IPS DF 6.9 (cell line): ENCODE measurements at regions not wholly inside any gene's neighbourhood (a gene's known extent, or its start where the extent isn't known, plus 50 kb on each side); places are given as distances from the start of the nearest gene placed in this dataset.

ENCODE experiments used
- DNase-seq: peaks from one replicate; pipeline ENCODE4 v3.0.0-alpha.2; 2013; ENCODE audit warnings: low read depth, low spot score
- H3K27ac ChIP-seq: one replicate; pipeline ENCODE4 v1.5.1; 2013; ENCODE audit warnings: low read length, control low read depth
- H3K27me3 ChIP-seq: 2 replicates; pipeline ENCODE4 v1.6.1; 2013; ENCODE audit warnings: mild to moderate bottlenecking, low read length; ENCODE audit not compliant: control insufficient read depth, insufficient read depth
- H3K36me3 ChIP-seq: 2 replicates; pipeline ENCODE4 v1.6.1; 2013; ENCODE audit warnings: low read length; ENCODE audit not compliant: control insufficient read depth, insufficient read depth
- H3K4me1 ChIP-seq: 2 replicates; pipeline ENCODE4 v1.6.1; 2013; ENCODE audit warnings: low read length; ENCODE audit not compliant: control insufficient read depth, insufficient read depth
- H3K4me3 ChIP-seq: 2 replicates; pipeline ENCODE4 v1.5.1; 2013; ENCODE audit warnings: mild to moderate bottlenecking, low read length
- H3K9me3 ChIP-seq: 2 replicates; pipeline ENCODE4 v1.6.1; 2013; ENCODE audit warnings: low read length, inconsistent platforms; ENCODE audit not compliant: control insufficient read depth, insufficient read depth
- WGBS: extraction: QIAGEN DNeasy Blood & Tissue Kit; methylation state at CpG from one replicate; pipeline ENCODE4 v1.1.7; 2013; ENCODE audit warnings: mixed read lengths, missing lambda C conversion rate; ENCODE audit not compliant: insufficient read length, insufficient coverage; 5-methylcytosine and 5-hydroxymethylcytosine counted together

GRCh38 chr12:105576261-105576660 lies 245.8 kb downstream of the C12orf75 start:
- Histone ChIP-seq H3K9me3 (no peaks in the 10 kb centered on the region), H3K27me3 (no peaks in the 10 kb centered on the region), H3K4me1 (no peaks in the 10 kb centered on the region), H3K36me3 (no peaks in the 10 kb centered on the region), H3K4me3 (no peak overlapping the region), H3K27ac (no peak overlapping the region)
- no CpG with 5 or more reads among the region's 2 CpGs for WGBS
- DNase-seq: no peak

- no peaks in the 10 kb centered on the region for H3K27me3 ChIP-seq
- no CpG with 5 or more reads among the region's 5 CpGs for WGBS
- no peaks in the 10 kb centered on the region for H3K4me1 ChIP-seq
- no peak for DNase-seq
- no peak overlapping the region for H3K4me3 ChIP-seq
- no peak overlapping the region for H3K27ac ChIP-seq
- H3K9me3 ChIP-seq: no peaks in the 10 kb centered on the region
- no peaks in the 10 kb centered on the region for H3K36me3 ChIP-seq
These were observed 250.4 kb downstream of the C12orf75 start for GRCh38 chr12:105580821-105581352.

- DNase-seq: no peak
- Histone ChIP-seq H3K36me3 (no peaks in the 10 kb centered on the region), H3K27ac (no peak overlapping the region), H3K4me1 (no peaks in the 10 kb centered on the region), H3K27me3 (no peaks in the 10 kb centered on the region), H3K9me3 (no peaks in the 10 kb centered on the region), H3K4me3 (no peak overlapping the region)
- no CpG with 5 or more reads among the region's 6 CpGs for WGBS
These were observed 250.9 kb downstream of the C12orf75 start for GRCh38 chr12:105581420-105581819.

GRCh38 chr12:105585107-105585506 lies 254.6 kb downstream of the C12orf75 start:
- DNase-seq: no peak

GRCh38 chr12:105587237-105587636 lies 256.7 kb downstream of the C12orf75 start:
- WGBS: 100% methylated on average over 1 of the region's 5 CpGs
- H3K27ac ChIP-seq: no peak overlapping the region
- H3K27me3 ChIP-seq: no peaks in the 10 kb centered on the region
- DNase-seq: no peak
- no peak overlapping the region for H3K4me3 ChIP-seq
- H3K36me3 ChIP-seq: no peaks in the 10 kb centered on the region
- H3K9me3 ChIP-seq: no peaks in the 10 kb centered on the region
- H3K4me1 ChIP-seq: no peaks in the 10 kb centered on the region

More at GRCh38 chr12:105585107-105585506, 254.6 kb downstream of the C12orf75 start:
- Histone ChIP-seq H3K27me3 (no peaks in the 10 kb centered on the region), H3K36me3 (no peaks in the 10 kb centered on the region), H3K4me1 (no peaks in the 10 kb centered on the region), H3K4me3 (no peak overlapping the region), H3K9me3 (no peaks in the 10 kb centered on the region), H3K27ac (no peak overlapping the region)
- no CpG with 5 or more reads among the region's 3 CpGs for WGBS

- Histone ChIP-seq H3K27me3 (no peaks in the 10 kb centered on the region), H3K4me3 (no peak overlapping the region), H3K27ac (no peak overlapping the region), H3K36me3 (no peaks in the 10 kb centered on the region), H3K4me1 (no peaks in the 10 kb centered on the region), H3K9me3 (no peaks in the 10 kb centered on the region)
- DNase-seq: no peak
- no CpG with 5 or more reads among the region's 4 CpGs for WGBS
These were observed 257.6 kb downstream of the C12orf75 start for GRCh38 chr12:105588106-105588505.

- Histone ChIP-seq H3K9me3 (no peaks in the 10 kb centered on the region), H3K4me1 (no peaks in the 10 kb centered on the region), H3K27ac (no peak overlapping the region), H3K4me3 (no peak overlapping the region), H3K27me3 (no peaks in the 10 kb centered on the region), H3K36me3 (no peaks in the 10 kb centered on the region)
- DNase-seq: no peak
- WGBS: no CpG with 5 or more reads among the region's 1 CpG
These were observed 260.1 kb downstream of the C12orf75 start for GRCh38 chr12:105590571-105590970.

- no peak overlapping the region for H3K27ac ChIP-seq
- no peak overlapping the region for H3K4me3 ChIP-seq
- WGBS: no CpG with 5 or more reads among the region's 5 CpGs
- H3K27me3 ChIP-seq: no peaks in the 10 kb centered on the region
- no peaks in the 10 kb centered on the region for H3K4me1 ChIP-seq
- no peaks in the 10 kb centered on the region; the same call in 1 of the 2 replicates for H3K9me3 ChIP-seq
- no peak for DNase-seq
- H3K36me3 ChIP-seq: no peaks in the 10 kb centered on the region
These were observed 264.9 kb downstream of the C12orf75 start for GRCh38 chr12:105595440-105595839.

GRCh38 chr12:105596731-105597130 lies 266.2 kb downstream of the C12orf75 start:
- Histone ChIP-seq H3K27ac (no peak overlapping the region), H3K9me3 (no peaks in the 10 kb centered on the region; the same call in 1 of the 2 replicates), H3K4me3 (no peak overlapping the region), H3K27me3 (no peaks in the 10 kb centered on the region), H3K36me3 (no peaks in the 10 kb centered on the region), H3K4me1 (no peaks in the 10 kb centered on the region)
- no CpG with 5 or more reads among the region's 2 CpGs for WGBS
- no peak for DNase-seq

- WGBS: no CpG with 5 or more reads among the region's 4 CpGs
- H3K36me3 ChIP-seq: no peaks in the 10 kb centered on the region
- H3K27me3 ChIP-seq: no peaks in the 10 kb centered on the region
- H3K9me3 ChIP-seq: no peaks in the 10 kb centered on the region; the same call in 1 of the 2 replicates
- no peak for DNase-seq
- no peak overlapping the region for H3K27ac ChIP-seq
- no peak overlapping the region for H3K4me3 ChIP-seq
- no peaks in the 10 kb centered on the region for H3K4me1 ChIP-seq
These were observed 267.5 kb downstream of the C12orf75 start for GRCh38 chr12:105598031-105598430.

GRCh38 chr12:105600911-105601545 lies 270.5 kb downstream of the C12orf75 start:
- H3K4me1 ChIP-seq: no peaks in the 10 kb centered on the region
- no CpG with 5 or more reads among the region's 2 CpGs for WGBS
- no peaks in the 10 kb centered on the region; the same call in 1 of the 2 replicates for H3K9me3 ChIP-seq
- H3K36me3 ChIP-seq: no peaks in the 10 kb centered on the region
- DNase-seq: no peak
- H3K27me3 ChIP-seq: no peaks in the 10 kb centered on the region
- no peak overlapping the region for H3K27ac ChIP-seq
- H3K4me3 ChIP-seq: no peak overlapping the region
